ENCODE measurements at regions not wholly inside any gene's neighbourhood (a gene's known extent, or its start where the extent isn't known, plus 50 kb on each side); places are given as distances from the start of the nearest gene placed in this dataset.
"Not testable (repeated sequence)": the region's sequence is repeated elsewhere in the genome, so short reads cannot be mapped to it uniquely, and the experiment has no call there.

- peak; percentile 88 for DNase-seq
Observed at GRCh38 chr20:22691369-22692118, 107.2 kb upstream of the FOXA2 start.

GRCh38 chr20:22692119-22692475, 107.7 kb upstream of the FOXA2 start:
- peak; percentile 42 for DNase-seq

GRCh38 chr20:22692620-22693019, 108.2 kb upstream of the FOXA2 start:
- DNase-seq, result not testable (repeated sequence)

GRCh38 chr20:22696759-22697158, 112.4 kb upstream of the FOXA2 start:
- no peak for DNase-seq

- no peak for DNase-seq
Observed at GRCh38 chr20:22698259-22698842, 114.0 kb upstream of the FOXA2 start.

- no peak for DNase-seq
Observed at GRCh38 chr20:22699396-22699795, 115.0 kb upstream of the FOXA2 start.

GRCh38 chr20:22700367-22700766, 116.0 kb upstream of the FOXA2 start:
- DNase-seq, result peak; percentile 96

GRCh38 chr20:22701679-22702308, 117.4 kb upstream of the FOXA2 start:
- DNase-seq, result no peak

GRCh38 chr20:22703843-22704242, 119.5 kb upstream of the FOXA2 start:
- no peak for DNase-seq

GRCh38 chr20:22711971-22712755, 127.8 kb upstream of the FOXA2 start:
- DNase-seq, result no peak

GRCh38 chr20:22716821-22717351, 132.5 kb upstream of the FOXA2 start:
- DNase-seq, result no peak

- no peak for DNase-seq
Observed at GRCh38 chr20:22717466-22717865, 133.1 kb upstream of the FOXA2 start.

- peak; percentile 77 for DNase-seq
Observed at GRCh38 chr20:22719167-22719591, 134.8 kb upstream of the FOXA2 start.

- peak; percentile 82 for DNase-seq
Observed at GRCh38 chr20:22720206-22720605, 135.8 kb upstream of the FOXA2 start.

- no peak for DNase-seq
Observed at GRCh38 chr20:22722811-22723210, 138.4 kb upstream of the FOXA2 start.

- no peak for DNase-seq
Observed at GRCh38 chr20:22723659-22724058, 139.3 kb upstream of the FOXA2 start.

- peak; percentile 69 for DNase-seq
Observed at GRCh38 chr20:22728146-22728745, 143.9 kb upstream of the FOXA2 start.

- DNase-seq, result no peak
Observed at GRCh38 chr20:22729180-22729579, 144.8 kb upstream of the FOXA2 start.

- DNase-seq, result peak; percentile 44
Observed at GRCh38 chr20:22729616-22730236, 145.4 kb upstream of the FOXA2 start.

- no peak for DNase-seq
Observed at GRCh38 chr20:22732751-22733150, 148.4 kb upstream of the FOXA2 start.

GRCh38 chr20:22734946-22735647, 150.7 kb upstream of the FOXA2 start:
- peak; percentile 76 for DNase-seq

GRCh38 chr20:22740829-22741228, 156.5 kb upstream of the FOXA2 start:
- DNase-seq, result no peak

Data from NCI-H69 (cell line).